GM12865 (cell line): ENCODE measurements at regions not wholly inside any gene's neighbourhood (a gene's known extent, or its start where the extent isn't known, plus 50 kb on each side); places are given as distances from the start of the nearest gene placed in this dataset.

Experiments used
- DNase-seq: peaks from one replicate; pipeline ENCODE4 v3.0.0; 2010; ENCODE audit warnings: low read depth
- H3K4me3 ChIP-seq: 2 replicates; pipeline ENCODE4 v1.5.1; 2011; ENCODE audit warnings: mild to moderate bottlenecking, low read depth, low read length, control low read depth
- TF ChIP-seq, protein P1 (sequence below): IDR thresholded peaks from 2 replicates; pipeline ENCODE4 v1.5.1; 2011; ENCODE audit warnings: low read length, control low read depth, low read depth, inconsistent platforms; ENCODE audit not compliant: insufficient read depth; ENCODE audit errors: missing control alignments

DNA sequence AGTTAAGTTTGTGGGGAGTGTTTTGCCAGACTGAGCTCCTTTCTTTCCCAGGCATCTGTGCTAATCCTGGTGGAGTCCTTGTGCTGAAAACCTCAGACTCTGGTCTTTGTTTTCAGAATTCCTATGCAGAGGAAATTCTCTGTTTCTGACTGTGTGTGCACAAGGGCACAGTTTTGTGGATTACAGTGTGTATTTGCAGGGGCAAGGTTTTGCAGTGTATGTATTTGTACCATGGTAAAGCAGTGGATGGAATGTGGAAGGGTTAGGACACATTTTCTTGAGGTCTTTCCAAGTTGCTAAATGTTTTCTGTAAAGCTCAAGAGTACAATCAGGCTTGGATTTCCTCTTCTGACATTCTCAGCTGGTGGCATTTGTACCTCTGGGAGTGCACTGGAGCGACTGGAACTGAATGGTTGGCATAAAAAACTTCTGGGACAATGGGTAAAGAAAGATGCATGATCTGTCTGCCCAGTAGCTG is 139.5 kb upstream of the RND3 start:
- TF ChIP-seq, protein P1, sequence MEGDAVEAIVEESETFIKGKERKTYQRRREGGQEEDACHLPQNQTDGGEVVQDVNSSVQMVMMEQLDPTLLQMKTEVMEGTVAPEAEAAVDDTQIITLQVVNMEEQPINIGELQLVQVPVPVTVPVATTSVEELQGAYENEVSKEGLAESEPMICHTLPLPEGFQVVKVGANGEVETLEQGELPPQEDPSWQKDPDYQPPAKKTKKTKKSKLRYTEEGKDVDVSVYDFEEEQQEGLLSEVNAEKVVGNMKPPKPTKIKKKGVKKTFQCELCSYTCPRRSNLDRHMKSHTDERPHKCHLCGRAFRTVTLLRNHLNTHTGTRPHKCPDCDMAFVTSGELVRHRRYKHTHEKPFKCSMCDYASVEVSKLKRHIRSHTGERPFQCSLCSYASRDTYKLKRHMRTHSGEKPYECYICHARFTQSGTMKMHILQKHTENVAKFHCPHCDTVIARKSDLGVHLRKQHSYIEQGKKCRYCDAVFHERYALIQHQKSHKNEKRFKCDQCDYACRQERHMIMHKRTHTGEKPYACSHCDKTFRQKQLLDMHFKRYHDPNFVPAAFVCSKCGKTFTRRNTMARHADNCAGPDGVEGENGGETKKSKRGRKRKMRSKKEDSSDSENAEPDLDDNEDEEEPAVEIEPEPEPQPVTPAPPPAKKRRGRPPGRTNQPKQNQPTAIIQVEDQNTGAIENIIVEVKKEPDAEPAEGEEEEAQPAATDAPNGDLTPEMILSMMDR, result no peak
- no peak for DNase-seq

DNA sequence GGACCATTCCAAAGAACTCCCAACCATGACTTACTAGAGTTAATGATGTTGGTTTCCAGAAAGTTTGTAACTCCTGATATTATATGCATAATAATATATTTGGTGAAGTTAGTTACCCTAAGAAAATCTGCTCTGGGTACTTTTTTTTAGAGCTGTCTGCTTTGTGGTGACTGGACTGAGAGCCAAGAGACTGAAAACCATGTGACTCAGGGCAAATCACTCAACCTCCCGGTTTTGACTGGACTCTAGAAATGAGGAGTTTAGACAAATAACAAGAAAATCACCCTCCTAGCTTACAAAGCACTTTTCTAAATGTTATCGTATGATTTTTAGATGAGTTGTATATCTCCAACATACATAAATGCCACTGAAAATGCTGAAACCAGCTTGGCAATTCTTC is 138.3 kb upstream of the RND3 start:
- no peak overlapping the region for H3K4me3 ChIP-seq
- DNase-seq, result no peak
- TF ChIP-seq, protein P1, result no peak

More for the DNA sequence above, 139.5 kb upstream of the RND3 start:
- H3K4me3 ChIP-seq, result no peak overlapping the region

DNA sequence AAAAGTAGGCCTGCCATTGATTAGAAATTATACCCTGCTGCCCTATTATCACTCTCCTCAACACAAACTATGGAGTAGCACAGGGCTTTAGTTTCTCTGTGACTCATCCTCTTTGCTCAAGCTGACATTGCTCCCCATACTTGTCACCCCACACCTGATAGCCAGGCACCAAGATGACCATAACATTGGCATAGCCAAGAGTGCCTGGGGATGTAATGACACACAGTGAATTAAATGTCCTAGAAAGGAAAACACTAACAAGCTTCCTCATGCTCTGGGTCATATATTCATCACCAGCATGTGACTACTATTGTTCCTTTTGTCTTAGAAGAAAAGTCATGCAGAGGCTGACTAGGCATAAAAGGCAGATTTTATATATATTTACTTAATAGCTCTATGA is 137.8 kb upstream of the RND3 start:
- no peak for DNase-seq
- no peak overlapping the region for H3K4me3 ChIP-seq
- TF ChIP-seq, protein P1, result no peak

DNA sequence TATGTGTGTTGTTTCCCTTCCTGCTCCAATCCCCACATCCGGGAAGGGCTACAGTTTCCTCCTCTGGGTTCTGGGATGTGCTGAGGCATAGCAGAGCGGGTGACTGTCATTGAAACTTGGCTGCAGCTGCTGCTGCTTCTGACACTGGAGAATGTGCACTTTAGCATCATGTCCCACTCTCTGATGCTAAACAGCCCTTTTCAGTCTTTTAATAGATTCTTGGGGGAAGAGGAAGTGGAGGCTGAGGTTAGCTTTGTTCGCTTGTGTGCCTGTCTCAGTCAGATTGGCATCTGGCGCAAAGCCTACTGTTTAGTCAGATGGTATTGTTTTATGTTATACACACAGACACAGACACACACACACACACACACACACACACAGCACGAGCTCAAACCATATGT is 136.5 kb upstream of the RND3 start:
- TF ChIP-seq, protein P1, result no peak
- H3K4me3 ChIP-seq, result no peak overlapping the region
- peak; percentile 27 for DNase-seq

DNA sequence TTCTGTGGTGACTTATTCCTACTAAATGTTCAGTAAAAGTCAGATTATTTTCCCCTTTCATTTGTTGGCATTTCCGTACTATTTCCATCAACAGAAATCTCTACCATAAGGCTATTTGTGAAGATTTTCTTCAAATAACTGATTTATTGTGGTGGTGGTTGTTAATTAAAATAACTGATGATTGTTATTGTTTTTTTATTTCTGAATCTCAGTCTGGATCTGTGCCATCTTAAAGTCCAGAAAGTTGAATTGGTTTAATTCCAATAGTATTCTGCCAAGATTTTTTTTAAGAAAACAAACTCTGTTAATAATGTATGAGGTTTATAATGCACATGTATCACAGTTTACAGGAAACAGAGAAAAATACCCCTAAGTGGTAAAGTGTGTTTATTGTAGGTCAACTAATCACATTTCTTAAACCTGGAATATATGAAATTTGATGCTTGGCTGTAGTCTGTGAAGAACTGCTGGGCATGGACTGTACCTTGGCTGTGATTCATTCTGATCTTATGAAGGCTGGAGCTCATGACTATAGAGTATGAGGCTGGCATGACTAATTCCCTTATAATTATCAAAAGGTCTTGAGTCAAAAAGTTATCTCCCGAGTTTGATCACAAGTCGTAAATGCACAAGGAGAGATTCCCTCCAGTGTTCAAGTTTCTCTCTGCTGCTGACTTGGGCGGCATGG is 134.2 kb upstream of the RND3 start:
- H3K4me3 ChIP-seq, result no peak overlapping the region
- DNase-seq, result no peak
- TF ChIP-seq, protein P1, result no peak

DNA sequence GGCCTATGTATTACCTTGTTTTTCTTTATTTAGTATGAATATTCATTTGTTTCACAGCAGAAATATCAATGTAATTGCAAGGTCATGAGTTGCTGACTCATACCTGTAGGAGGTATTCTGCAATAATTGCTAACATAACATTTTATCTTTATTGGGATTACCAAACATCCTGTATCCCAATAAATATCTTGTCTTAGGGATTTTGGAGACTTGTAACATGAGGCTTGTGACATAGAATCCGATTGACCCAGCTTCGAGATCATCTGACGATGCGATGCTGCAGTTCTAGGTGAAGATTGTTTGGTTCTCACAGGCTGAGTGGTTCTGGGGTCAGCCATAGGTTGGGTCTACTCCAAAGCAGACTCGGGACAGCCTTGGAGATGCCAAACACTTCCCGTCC is 133.4 kb upstream of the RND3 start:
- TF ChIP-seq, protein P1, result no peak
- no peak for DNase-seq
- no peak overlapping the region for H3K4me3 ChIP-seq

DNA sequence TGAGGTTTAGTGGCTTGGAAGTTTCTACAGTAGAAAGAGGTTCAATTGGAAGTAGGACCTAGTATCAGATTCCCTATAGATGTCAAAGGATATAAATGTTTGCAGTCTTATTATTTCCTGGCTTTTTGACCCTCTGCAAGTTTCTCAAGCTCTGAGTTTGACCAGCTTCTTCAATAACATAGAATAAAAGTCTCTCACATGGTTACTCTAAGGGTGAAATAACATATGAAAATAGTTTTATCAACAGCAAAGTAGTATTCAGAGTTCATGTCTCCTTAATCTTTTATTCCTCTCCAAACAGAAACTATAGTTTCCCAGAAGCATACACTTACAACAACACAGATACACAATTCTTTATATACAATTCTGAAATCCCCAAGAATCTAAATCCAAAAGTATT is 132.9 kb upstream of the RND3 start:
- no peak overlapping the region for H3K4me3 ChIP-seq
- DNase-seq, result no peak
- TF ChIP-seq, protein P1, result no peak
